ENCODE measurements at regions not wholly inside any gene's neighbourhood (a gene's known extent, or its start where the extent isn't known, plus 50 kb on each side); places are given as distances from the start of the nearest gene placed in this dataset.

GRCh38 chr7:52410032-52410431 is 625.4 kb upstream of the POM121L12 start:
- H3K36me3 ChIP-seq (replicated peaks in 1 of 2; ENCODE audit: insufficient read depth in 1 of 2, low read depth in 2 of 2): no peaks in the 10 kb centered on the region
- no peaks in the 10 kb centered on the region for H3K27me3 ChIP-seq
- H3K9me3 ChIP-seq: no peaks in the 10 kb centered on the region
- WGBS, 2 donors: 69 to 74% methylated on average over 4 of the region's 4 CpGs
- H3K4me1 ChIP-seq: no peaks in the 10 kb centered on the region
- H3K27ac ChIP-seq: no peak overlapping the region
- no peak for TF ChIP-seq CTCF (IDR thresholded peaks at IDR 0.05)
- TF ChIP-seq POLR2A (IDR thresholded peaks at IDR 0.05): no peak
- ATAC-seq: no peak
- DNase-seq: no peak
- intact Hi-C loops (cut with DNase I): no loop called here
- no peak overlapping the region for H3K4me3 ChIP-seq

DNA sequence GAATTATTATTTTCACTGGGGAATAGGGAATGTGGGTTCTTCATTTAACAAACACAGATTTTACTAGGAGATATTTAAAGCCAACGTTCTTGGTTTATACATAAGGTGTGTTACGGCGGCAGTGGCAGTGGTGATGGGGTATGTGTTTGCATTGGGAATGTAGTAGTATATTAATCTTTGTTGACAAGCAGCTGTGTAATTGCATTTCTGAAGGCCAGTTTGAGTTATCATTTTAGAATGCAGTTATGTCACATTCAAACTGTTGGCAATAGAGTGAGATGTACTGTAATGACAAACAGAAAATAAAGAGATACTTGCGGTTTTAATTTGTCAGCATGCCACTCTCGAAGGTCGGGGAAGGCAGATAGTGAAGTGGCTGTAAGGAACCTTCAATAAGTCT is 628.6 kb upstream of the POM121L12 start:
- Histone ChIP-seq H3K9me3 (no peaks in the 10 kb centered on the region), H3K27me3 (no peaks in the 10 kb centered on the region), H3K4me1 (no peaks in the 10 kb centered on the region), H3K36me3 (replicated peaks in 1 of 2; ENCODE audit: insufficient read depth in 1 of 2, low read depth in 2 of 2) (no peaks in the 10 kb centered on the region), H3K27ac (no peak overlapping the region), H3K4me3 (no peak overlapping the region)
- ATAC-seq (no peak), DNase-seq (no peak)
- no peak for TF ChIP-seq POLR2A (IDR thresholded peaks at IDR 0.05)
- no peak for TF ChIP-seq CTCF (IDR thresholded peaks at IDR 0.05)
- intact Hi-C loops (cut with DNase I): no loop called here
- WGBS, 2 donors: 34 to 49% methylated on average over 6 of the region's 6 CpGs

- H3K27me3 ChIP-seq: no peaks in the 10 kb centered on the region
- WGBS, 2 donors: 54 to 57% methylated on average over 3 of the region's 3 CpGs
Observed at GRCh38 chr7:52382731-52383130, 652.7 kb upstream of the POM121L12 start.

GRCh38 chr7:52369922-52370321 is 665.5 kb upstream of the POM121L12 start:
- Histone ChIP-seq H3K9me3 (no peaks in the 10 kb centered on the region), H3K36me3 (replicated peaks in 1 of 2; ENCODE audit: insufficient read depth in 1 of 2, low read depth in 2 of 2) (no peaks in the 10 kb centered on the region), H3K27ac (no peak overlapping the region), H3K4me3 (no peak overlapping the region), H3K27me3 (no peaks in the 10 kb centered on the region), H3K4me1 (no peaks in the 10 kb centered on the region)
- no peak for DNase-seq
- 48 to 63% methylated on average over 4 of the region's 4 CpGs for WGBS, 2 donors
- intact Hi-C loops (cut with DNase I): no loop called here
- TF ChIP-seq POLR2A (IDR thresholded peaks at IDR 0.05) (no peak), CTCF (IDR thresholded peaks at IDR 0.05) (no peak)
- no peak for ATAC-seq

More at GRCh38 chr7:52382731-52383130, 652.7 kb upstream of the POM121L12 start:
- Histone ChIP-seq H3K9me3 (no peaks in the 10 kb centered on the region), H3K36me3 (replicated peaks in 1 of 2; ENCODE audit: insufficient read depth in 1 of 2, low read depth in 2 of 2) (no peaks in the 10 kb centered on the region), H3K4me3 (no peak overlapping the region), H3K27ac (no peak overlapping the region), H3K4me1 (no peaks in the 10 kb centered on the region)
- no peak for TF ChIP-seq POLR2A (IDR thresholded peaks at IDR 0.05)
- no peak for TF ChIP-seq CTCF (IDR thresholded peaks at IDR 0.05)
- intact Hi-C loops (cut with DNase I): no loop called here
- DNase-seq: no peak
- ATAC-seq: no peak

DNA sequence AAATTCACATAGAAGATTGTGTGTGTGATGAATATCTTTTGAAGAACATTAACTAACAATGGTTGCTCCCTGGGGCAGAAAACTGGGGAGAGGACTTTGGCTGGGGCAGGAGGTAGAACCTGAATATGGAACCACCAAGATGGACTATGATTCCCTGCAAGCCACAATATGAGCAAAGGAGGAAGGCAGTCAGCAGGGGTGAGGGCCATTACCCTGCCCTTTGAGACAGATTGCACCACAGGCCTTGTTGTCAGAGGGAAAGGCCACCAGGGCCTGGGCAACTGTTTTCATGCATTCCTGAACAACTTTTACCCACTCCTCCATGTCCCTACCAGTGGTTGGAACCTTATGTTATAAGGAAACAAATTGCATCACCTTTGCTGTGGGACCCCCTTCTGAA is 670.1 kb upstream of the POM121L12 start:
- no peak overlapping the region for H3K27ac ChIP-seq
- DNase-seq: no peak
- H3K4me3 ChIP-seq: no peak overlapping the region
- intact Hi-C loops (cut with DNase I): no loop called here
- no peak for ATAC-seq
- TF ChIP-seq CTCF (IDR thresholded peaks at IDR 0.05) (no peak), POLR2A (IDR thresholded peaks at IDR 0.05) (no peak)
- H3K4me1 ChIP-seq: no peaks in the 10 kb centered on the region
- H3K36me3 ChIP-seq (replicated peaks in 1 of 2; ENCODE audit: insufficient read depth in 1 of 2, low read depth in 2 of 2): no peaks in the 10 kb centered on the region
- H3K9me3 ChIP-seq: no peaks in the 10 kb centered on the region
- H3K27me3 ChIP-seq: no peaks in the 10 kb centered on the region

All from body of pancreas (tissue), 4 donors.